HUES6 (cell line): ENCODE measurements at regions not wholly inside any gene's neighbourhood (a gene's known extent, or its start where the extent isn't known, plus 50 kb on each side); places are given as distances from the start of the nearest gene placed in this dataset.
"Not testable (repeated sequence)": the region's sequence is repeated elsewhere in the genome, so short reads cannot be mapped to it uniquely, and the experiment has no call there.

Experiments used
- H3K27ac ChIP-seq: 2 replicates; pipeline ENCODE4 v1.7.0; 2013; ENCODE audit warnings: low read depth, mild to moderate bottlenecking, low read length, inconsistent platforms
- H3K27me3 ChIP-seq: 2 replicates; pipeline ENCODE4 v1.6.1; 2013; ENCODE audit warnings: low read length; ENCODE audit not compliant: control insufficient read depth, insufficient read depth
- H3K36me3 ChIP-seq: 2 replicates; pipeline ENCODE4 v1.6.1; 2013; ENCODE audit warnings: low read length; ENCODE audit not compliant: control insufficient read depth, insufficient read depth
- H3K4me1 ChIP-seq: 2 replicates; pipeline ENCODE4 v1.6.1; 2013; ENCODE audit warnings: low read length; ENCODE audit not compliant: control insufficient read depth, insufficient read depth
- H3K4me3 ChIP-seq: 2 replicates; pipeline ENCODE4 v1.5.1; 2013; ENCODE audit warnings: low read depth, low read length
- H3K9ac ChIP-seq: one replicate; pipeline ENCODE4 v1.6.1; 2013; ENCODE audit warnings: mild to moderate bottlenecking, low read length
- H3K9me3 ChIP-seq: 2 replicates; pipeline ENCODE4 v1.6.1; 2013; ENCODE audit warnings: low read depth, low read length; ENCODE audit not compliant: control insufficient read depth, insufficient read depth

- H3K36me3 ChIP-seq, result no peaks in the 10 kb centered on the region
- H3K9ac ChIP-seq, result no peak overlapping the region
- H3K27me3 ChIP-seq, result no peaks in the 10 kb centered on the region
- peaks cover 19% of the 10 kb centered on the region for H3K9me3 ChIP-seq
- H3K4me3 ChIP-seq, result no peak overlapping the region
- no peak overlapping the region for H3K27ac ChIP-seq
- no peaks in the 10 kb centered on the region for H3K4me1 ChIP-seq
Measured at GRCh38 chrX:76918033-76918432, 490.5 kb downstream of the MAGEE1 start.

GRCh38 chrX:76919761-76920160, 492.3 kb downstream of the MAGEE1 start:
- no peaks in the 10 kb centered on the region for H3K4me1 ChIP-seq

GRCh38 chrX:76920607-76921006, 493.1 kb downstream of the MAGEE1 start:
- Histone ChIP-seq H3K9ac (no peak overlapping the region), H3K36me3 (no peaks in the 10 kb centered on the region), H3K4me3 (no peak overlapping the region), H3K4me1 (no peaks in the 10 kb centered on the region), H3K27me3 (no peaks in the 10 kb centered on the region), H3K9me3 (peaks cover 20% of the 10 kb centered on the region; the same call in 1 of the 2 replicates), H3K27ac (no peak overlapping the region)

More at GRCh38 chrX:76919761-76920160, 492.3 kb downstream of the MAGEE1 start:
- no peak overlapping the region for H3K9ac ChIP-seq
- no peak overlapping the region for H3K27ac ChIP-seq
- H3K36me3 ChIP-seq, result no peaks in the 10 kb centered on the region
- H3K4me3 ChIP-seq, result no peak overlapping the region
- H3K27me3 ChIP-seq, result no peaks in the 10 kb centered on the region
- H3K9me3 ChIP-seq, result peaks cover 20% of the 10 kb centered on the region; the same call in 1 of the 2 replicates

GRCh38 chrX:76921176-76921575, 493.7 kb downstream of the MAGEE1 start:
- Histone ChIP-seq H3K4me1 (no peaks in the 10 kb centered on the region), H3K27ac (no peak overlapping the region), H3K9ac (no peak overlapping the region), H3K27me3 (no peaks in the 10 kb centered on the region), H3K36me3 (no peaks in the 10 kb centered on the region), H3K9me3 (peaks cover 20% of the 10 kb centered on the region; the same call in 1 of the 2 replicates), H3K4me3 (no peak overlapping the region)

- no peak overlapping the region for H3K4me3 ChIP-seq
- no peak overlapping the region for H3K9ac ChIP-seq
- H3K27ac ChIP-seq, result no peak overlapping the region
- H3K36me3 ChIP-seq, result no peaks in the 10 kb centered on the region
- H3K9me3 ChIP-seq, result peaks cover 20% of the 10 kb centered on the region; the same call in 1 of the 2 replicates
- no peaks in the 10 kb centered on the region for H3K27me3 ChIP-seq
- no peaks in the 10 kb centered on the region for H3K4me1 ChIP-seq
Measured at GRCh38 chrX:76922100-76922499, 494.6 kb downstream of the MAGEE1 start.

GRCh38 chrX:76924616-76925015, 497.1 kb downstream of the MAGEE1 start:
- H3K27ac ChIP-seq, H3K4me1 ChIP-seq, H3K27me3 ChIP-seq, H3K36me3 ChIP-seq, H3K9ac ChIP-seq: not testable (repeated sequence)
- Histone ChIP-seq H3K4me3 (peak overlapping the region; percentile 35; the same call in 1 of the 2 replicates), H3K9me3 (peaks cover 17% of the 10 kb centered on the region; the same call in 1 of the 2 replicates)

GRCh38 chrX:76931518-76931917, 504.0 kb downstream of the MAGEE1 start:
- no peak overlapping the region for H3K9ac ChIP-seq
- H3K36me3 ChIP-seq, result no peaks in the 10 kb centered on the region
- no peaks in the 10 kb centered on the region for H3K27me3 ChIP-seq
- H3K4me3 ChIP-seq, result no peak overlapping the region
- H3K27ac ChIP-seq, result no peak overlapping the region
- no peaks in the 10 kb centered on the region for H3K4me1 ChIP-seq
- H3K9me3 ChIP-seq, result peaks cover 8% of the 10 kb centered on the region; the same call in 1 of the 2 replicates

GRCh38 chrX:76957485-76957884, 489.7 kb upstream of the FGF16 start:
- Histone ChIP-seq H3K9me3 (peaks cover 41% of the 10 kb centered on the region), H3K36me3 (no peaks in the 10 kb centered on the region), H3K4me1 (no peaks in the 10 kb centered on the region), H3K27me3 (no peaks in the 10 kb centered on the region), H3K9ac (no peak overlapping the region), H3K4me3 (no peak overlapping the region), H3K27ac (no peak overlapping the region)

GRCh38 chrX:76971393-76972376, 475.5 kb upstream of the FGF16 start:
- peaks cover 3% of the 10 kb centered on the region; the same call in 1 of the 2 replicates for H3K9me3 ChIP-seq
- no peak overlapping the region for H3K27ac ChIP-seq
- no peak overlapping the region for H3K9ac ChIP-seq
- H3K4me1 ChIP-seq, result no peaks in the 10 kb centered on the region
- H3K36me3 ChIP-seq, result no peaks in the 10 kb centered on the region
- no peak overlapping the region for H3K4me3 ChIP-seq
- no peaks in the 10 kb centered on the region for H3K27me3 ChIP-seq

GRCh38 chrX:76977452-76977851, 469.7 kb upstream of the FGF16 start:
- Histone ChIP-seq H3K36me3 (no peaks in the 10 kb centered on the region), H3K9ac (no peak overlapping the region), H3K9me3 (peaks cover 9% of the 10 kb centered on the region), H3K4me1 (no peaks in the 10 kb centered on the region), H3K27ac (no peak overlapping the region), H3K27me3 (no peaks in the 10 kb centered on the region), H3K4me3 (no peak overlapping the region)

GRCh38 chrX:76987381-76987780, 459.8 kb upstream of the FGF16 start:
- peaks cover 22% of the 10 kb centered on the region for H3K9me3 ChIP-seq
- no peak overlapping the region for H3K27ac ChIP-seq
- H3K27me3 ChIP-seq, result no peaks in the 10 kb centered on the region
- H3K36me3 ChIP-seq, result no peaks in the 10 kb centered on the region
- no peak overlapping the region; the same call in 1 of the 2 replicates for H3K4me3 ChIP-seq
- peaks cover 10% of the 10 kb centered on the region; the same call in 1 of the 2 replicates for H3K4me1 ChIP-seq
- H3K9ac ChIP-seq, result no peak overlapping the region
